K562 (cell line): ENCODE measurements at regions not wholly inside any gene's neighbourhood (a gene's known extent, or its start where the extent isn't known, plus 50 kb on each side); places are given as distances from the start of the nearest gene placed in this dataset.

Experiments used
- ETS2 ChIP-seq: IDR thresholded peaks from 2 replicates; pipeline ENCODE4 v1.6.1; 2016; ENCODE audit warnings: borderline replicate concordance, missing genetic modification characterization, mild to moderate bottlenecking, moderate library complexity, missing compliant biosample characterization; ENCODE audit not compliant: poor library complexity, severe bottlenecking
- REST ChIP-seq, 2 experiments: fragments of 450-650 bp; formaldehyde crosslinking in 1 of 2; IDR thresholded peaks; 2 replicates each; pipeline versions ENCODE4 v1.4.0 to v1.6.1; 2014 to 2020; ENCODE audit warnings: mild to moderate bottlenecking in 2 of 2, borderline replicate concordance in 1 of 2, low read depth in 1 of 2
- TF ChIP-seq, protein P1 (sequence below): fragments of 250-450 bp; sonication (Bioruptor Pico); IDR thresholded peaks from 2 replicates; pipeline ENCODE4 v1.8.0; 2021; ENCODE audit warnings: moderate library complexity, mild to moderate bottlenecking, inconsistent platforms
- TF ChIP-seq, protein P2 (sequence below): fragments of 250-450 bp; sonication (Bioruptor Pico); IDR thresholded peaks from 2 replicates; pipeline ENCODE4 v1.8.0; 2022; ENCODE audit warnings: moderate library complexity, mild to moderate bottlenecking, inconsistent platforms

- TF ChIP-seq, protein P1, sequence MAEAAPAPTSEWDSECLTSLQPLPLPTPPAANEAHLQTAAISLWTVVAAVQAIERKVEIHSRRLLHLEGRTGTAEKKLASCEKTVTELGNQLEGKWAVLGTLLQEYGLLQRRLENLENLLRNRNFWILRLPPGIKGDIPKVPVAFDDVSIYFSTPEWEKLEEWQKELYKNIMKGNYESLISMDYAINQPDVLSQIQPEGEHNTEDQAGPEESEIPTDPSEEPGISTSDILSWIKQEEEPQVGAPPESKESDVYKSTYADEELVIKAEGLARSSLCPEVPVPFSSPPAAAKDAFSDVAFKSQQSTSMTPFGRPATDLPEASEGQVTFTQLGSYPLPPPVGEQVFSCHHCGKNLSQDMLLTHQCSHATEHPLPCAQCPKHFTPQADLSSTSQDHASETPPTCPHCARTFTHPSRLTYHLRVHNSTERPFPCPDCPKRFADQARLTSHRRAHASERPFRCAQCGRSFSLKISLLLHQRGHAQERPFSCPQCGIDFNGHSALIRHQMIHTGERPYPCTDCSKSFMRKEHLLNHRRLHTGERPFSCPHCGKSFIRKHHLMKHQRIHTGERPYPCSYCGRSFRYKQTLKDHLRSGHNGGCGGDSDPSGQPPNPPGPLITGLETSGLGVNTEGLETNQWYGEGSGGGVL, result no peak
- TF ChIP-seq ETS2 (tag), result no peak
- TF ChIP-seq, protein P2, sequence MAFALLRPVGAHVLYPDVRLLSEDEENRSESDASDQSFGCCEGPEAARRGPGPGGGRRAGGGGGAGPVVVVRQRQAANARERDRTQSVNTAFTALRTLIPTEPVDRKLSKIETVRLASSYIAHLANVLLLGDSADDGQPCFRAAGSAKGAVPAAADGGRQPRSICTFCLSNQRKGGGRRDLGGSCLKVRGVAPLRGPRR (CRISPR knock-in tag), result no peak
- TF ChIP-seq REST (IDR thresholded peaks at IDR 0.05; ENCODE audit: borderline replicate concordance), result peak; percentile 51; the same call in 1 of the 2 replicates
- TF ChIP-seq REST (CRISPR knock-in tag; IDR thresholded peaks at IDR 0.05; ENCODE audit: low read depth), result no peak
Measured at GRCh38 chr6:44630125-44631028, 242.9 kb downstream of the CDC5L start (continued).
